ENCODE measurements at regions not wholly inside any gene's neighbourhood (a gene's known extent, or its start where the extent isn't known, plus 50 kb on each side); places are given as distances from the start of the nearest gene placed in this dataset.

DNA sequence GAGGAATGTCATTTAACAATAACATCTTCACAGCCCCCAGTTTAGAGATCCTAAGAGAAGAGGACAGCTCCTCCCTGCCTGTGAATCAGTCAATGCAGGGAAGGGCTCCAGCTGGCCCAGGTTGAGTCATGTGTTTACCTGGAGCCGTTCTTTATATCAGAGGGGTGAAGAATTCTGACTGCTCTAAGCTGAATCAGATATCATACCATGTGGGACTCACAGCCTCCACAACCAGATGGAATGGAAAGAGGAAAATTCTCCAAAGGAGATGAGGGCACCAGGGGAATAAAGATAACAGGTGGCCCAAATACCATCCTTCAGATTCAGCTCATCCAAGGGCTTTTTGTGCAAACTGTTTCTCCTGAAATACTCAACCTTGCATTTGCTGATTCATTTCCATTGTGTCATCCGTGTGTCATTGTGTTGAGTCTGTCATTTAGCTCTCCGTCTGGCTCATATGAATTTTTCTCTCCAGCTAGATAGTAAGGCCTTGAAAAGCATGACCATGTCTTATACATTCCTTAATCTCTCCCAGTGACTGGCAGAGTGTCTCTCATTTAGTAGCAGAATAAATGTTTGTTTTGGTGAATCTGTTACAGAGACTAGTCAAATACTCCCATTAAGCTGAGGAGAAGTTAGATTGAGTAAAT is 217.9 kb downstream of the RFC3 start:
- TF ChIP-seq, protein P1, sequence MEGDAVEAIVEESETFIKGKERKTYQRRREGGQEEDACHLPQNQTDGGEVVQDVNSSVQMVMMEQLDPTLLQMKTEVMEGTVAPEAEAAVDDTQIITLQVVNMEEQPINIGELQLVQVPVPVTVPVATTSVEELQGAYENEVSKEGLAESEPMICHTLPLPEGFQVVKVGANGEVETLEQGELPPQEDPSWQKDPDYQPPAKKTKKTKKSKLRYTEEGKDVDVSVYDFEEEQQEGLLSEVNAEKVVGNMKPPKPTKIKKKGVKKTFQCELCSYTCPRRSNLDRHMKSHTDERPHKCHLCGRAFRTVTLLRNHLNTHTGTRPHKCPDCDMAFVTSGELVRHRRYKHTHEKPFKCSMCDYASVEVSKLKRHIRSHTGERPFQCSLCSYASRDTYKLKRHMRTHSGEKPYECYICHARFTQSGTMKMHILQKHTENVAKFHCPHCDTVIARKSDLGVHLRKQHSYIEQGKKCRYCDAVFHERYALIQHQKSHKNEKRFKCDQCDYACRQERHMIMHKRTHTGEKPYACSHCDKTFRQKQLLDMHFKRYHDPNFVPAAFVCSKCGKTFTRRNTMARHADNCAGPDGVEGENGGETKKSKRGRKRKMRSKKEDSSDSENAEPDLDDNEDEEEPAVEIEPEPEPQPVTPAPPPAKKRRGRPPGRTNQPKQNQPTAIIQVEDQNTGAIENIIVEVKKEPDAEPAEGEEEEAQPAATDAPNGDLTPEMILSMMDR (conservative IDR thresholded peaks at IDR 0.05; ENCODE audit: low read depth, low read length) = no peak
- no peak for TF ChIP-seq POLR2A (IDR thresholded peaks at IDR 0.05; ENCODE audit: low read depth, low read length)
- no peak for TF ChIP-seq MAFK (IDR thresholded peaks at IDR 0.05; ENCODE audit: low read depth, low read length)
- TF ChIP-seq FOS (IDR thresholded peaks at IDR 0.05; ENCODE audit: low read depth, low read length) = no peak
- TF ChIP-seq SMC3 (IDR thresholded peaks at IDR 0.05; ENCODE audit: low read depth, low read length) = no peak
- TF ChIP-seq, protein P2, sequence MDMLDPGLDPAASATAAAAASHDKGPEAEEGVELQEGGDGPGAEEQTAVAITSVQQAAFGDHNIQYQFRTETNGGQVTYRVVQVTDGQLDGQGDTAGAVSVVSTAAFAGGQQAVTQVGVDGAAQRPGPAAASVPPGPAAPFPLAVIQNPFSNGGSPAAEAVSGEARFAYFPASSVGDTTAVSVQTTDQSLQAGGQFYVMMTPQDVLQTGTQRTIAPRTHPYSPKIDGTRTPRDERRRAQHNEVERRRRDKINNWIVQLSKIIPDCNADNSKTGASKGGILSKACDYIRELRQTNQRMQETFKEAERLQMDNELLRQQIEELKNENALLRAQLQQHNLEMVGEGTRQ (IDR thresholded peaks at IDR 0.05; ENCODE audit: low read depth, low read length) = no peak
- TF ChIP-seq, protein P3, sequence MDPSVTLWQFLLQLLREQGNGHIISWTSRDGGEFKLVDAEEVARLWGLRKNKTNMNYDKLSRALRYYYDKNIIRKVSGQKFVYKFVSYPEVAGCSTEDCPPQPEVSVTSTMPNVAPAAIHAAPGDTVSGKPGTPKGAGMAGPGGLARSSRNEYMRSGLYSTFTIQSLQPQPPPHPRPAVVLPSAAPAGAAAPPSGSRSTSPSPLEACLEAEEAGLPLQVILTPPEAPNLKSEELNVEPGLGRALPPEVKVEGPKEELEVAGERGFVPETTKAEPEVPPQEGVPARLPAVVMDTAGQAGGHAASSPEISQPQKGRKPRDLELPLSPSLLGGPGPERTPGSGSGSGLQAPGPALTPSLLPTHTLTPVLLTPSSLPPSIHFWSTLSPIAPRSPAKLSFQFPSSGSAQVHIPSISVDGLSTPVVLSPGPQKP (IDR thresholded peaks at IDR 0.05; ENCODE audit: borderline replicate concordance, low read depth, low read length) = no peak
- TF ChIP-seq CEBPB (IDR thresholded peaks at IDR 0.05; ENCODE audit: low read depth, low read length) = no peak
- TF ChIP-seq MAZ (IDR thresholded peaks at IDR 0.05; ENCODE audit: borderline replicate concordance, low read depth, low read length) = no peak
- no peak for TF ChIP-seq RCOR1 (IDR thresholded peaks at IDR 0.05; ENCODE audit: insufficient replicate concordance, low read length)

All from IMR-90 (cell line).